Psoas muscle (tissue), 7 donors: ENCODE measurements at regions not wholly inside any gene's neighbourhood (a gene's known extent, or its start where the extent isn't known, plus 50 kb on each side); places are given as distances from the start of the nearest gene placed in this dataset.

Experiments
- ATAC-seq, 4 donors: fragments of 200-7000 bp; cut with Tn5 transposase; one replicate each; pipeline ENCODE4 v1.9.1; 2020; ENCODE audit warnings: moderate library complexity in 3 of 4, mild to moderate bottlenecking in 2 of 4
- DNase-seq, 2 donors: peaks; one replicate each; pipeline ENCODE4 v3.0.0-alpha.2; 2020
- H3K27ac ChIP-seq: fragments of 200-600 bp; one replicate; pipeline ENCODE4 v1.8.0; 2022
- H3K27me3 ChIP-seq, 3 donors: fragments of 200-600 bp in 1 of 3; one replicate each; pipeline versions ENCODE4 v1.6.1 to v1.8.0; 2013 to 2022; ENCODE audit warnings: low read length in 2 of 3, mild to moderate bottlenecking in 2 of 3, moderate library complexity in 1 of 3; ENCODE audit not compliant: insufficient read depth in 3 of 3
- H3K36me3 ChIP-seq, 2 donors: fragments of 200-600 bp in 1 of 2; one replicate each; pipeline versions ENCODE4 v1.6.1 to v1.8.0; 2013 to 2022; ENCODE audit warnings: low read depth in 1 of 2, mild to moderate bottlenecking in 1 of 2, moderate library complexity in 1 of 2; ENCODE audit not compliant: insufficient read depth in 1 of 2
- H3K4me1 ChIP-seq: fragments of 200-600 bp; one replicate; pipeline ENCODE4 v1.8.0; 2022
- H3K4me3 ChIP-seq: fragments of 200-600 bp; one replicate; pipeline ENCODE4 v1.8.0; 2022; ENCODE audit warnings: mild to moderate bottlenecking
- H3K9me3 ChIP-seq: fragments of 200-600 bp; one replicate; pipeline ENCODE4 v1.8.0; 2022
- CTCF ChIP-seq: fragments of 200-600 bp; IDR thresholded peaks from one replicate; pipeline ENCODE4 v1.8.0; 2022; ENCODE audit warnings: antibody characterized with exemption
- WGBS, 3 donors: extraction: QIAGEN DNeasy Blood & Tissue Kit; methylation state at CpG; one replicate each; pipeline versions ENCODE4 v1.1.6 to v1.1.7; 2013; 5-methylcytosine and 5-hydroxymethylcytosine counted together
- intact Hi-C, 2 donors: fragments of 100-400 bp; cut with DNase I; formaldehyde crosslinking; loops; one replicate each; pipeline versions ENCODE4 v1.11.0 to v1.14.2; 2022
- donor health status: healthy with polysubstance abuse.
- donor health status: DM: no; HTN: no; CAD: no; lungs with moderate emphysema.
- donor health status: Bipolar disorder and iron deficiency.
- donor health status: healthy.
- donor health status: DM: yes; HTN: yes; CAD: no.
- donor health status: DM: no; HTN: no; CAD: no.
- donor health status: DM: yes; HTN: yes; CAD: no.

- no peaks in the 10 kb centered on the region for H3K4me1 ChIP-seq
- DNase-seq (no peak), ATAC-seq (no peak)
- no peaks in the 10 kb centered on the region for H3K36me3 ChIP-seq
- H3K4me3 ChIP-seq = no peak overlapping the region
- H3K27ac ChIP-seq = no peak overlapping the region
- no peaks in the 10 kb centered on the region for H3K27me3 ChIP-seq
- intact Hi-C loops = no loop called here
- TF ChIP-seq CTCF = no peak
- no peaks in the 10 kb centered on the region for H3K9me3 ChIP-seq
- 88 to 95% (median 88%) methylated on average over 5 of the region's 5 CpGs for WGBS, 3 donors
Observed at GRCh38 chr7:9026121-9026520, 592.7 kb downstream of the NXPH1 start.

DNA sequence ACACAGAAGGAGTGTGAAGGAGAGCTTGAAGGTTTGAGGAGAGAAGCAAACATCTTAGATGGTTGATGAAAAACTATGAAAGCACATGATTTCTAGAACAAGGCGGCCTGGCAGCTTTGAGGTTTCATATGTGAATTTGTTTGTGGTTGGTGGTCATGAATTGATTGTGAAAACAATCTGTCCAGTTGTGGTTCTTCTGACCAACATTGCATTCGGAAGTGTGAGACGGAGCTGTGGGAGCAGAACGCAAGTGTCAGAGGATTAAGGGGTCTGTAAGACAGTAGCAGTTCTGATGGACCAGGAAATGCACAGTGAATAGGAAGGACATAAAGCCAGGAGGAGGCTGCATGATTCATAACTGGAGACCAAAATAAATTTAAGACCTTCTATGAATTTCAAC is 594.6 kb downstream of the NXPH1 start:
- no peak for TF ChIP-seq CTCF
- no peaks in the 10 kb centered on the region for H3K4me1 ChIP-seq
- 84 to 88% (median 85%) methylated on average over 4 of the region's 4 CpGs for WGBS, 3 donors
- H3K27me3 ChIP-seq = no peaks in the 10 kb centered on the region
- H3K36me3 ChIP-seq = no peaks in the 10 kb centered on the region
- DNase-seq (no peak), ATAC-seq (no peak)
- no peak overlapping the region for H3K27ac ChIP-seq
- no peaks in the 10 kb centered on the region for H3K9me3 ChIP-seq
- H3K4me3 ChIP-seq = no peak overlapping the region
- intact Hi-C loops = no loop called here

- TF ChIP-seq CTCF = no peak
- 80 to 86% (median 80%) methylated on average over 9 of the region's 9 CpGs for WGBS, 3 donors
- no peak overlapping the region for H3K4me3 ChIP-seq
Observed at GRCh38 chr7:9029681-9030530, 596.5 kb downstream of the NXPH1 start.

DNA sequence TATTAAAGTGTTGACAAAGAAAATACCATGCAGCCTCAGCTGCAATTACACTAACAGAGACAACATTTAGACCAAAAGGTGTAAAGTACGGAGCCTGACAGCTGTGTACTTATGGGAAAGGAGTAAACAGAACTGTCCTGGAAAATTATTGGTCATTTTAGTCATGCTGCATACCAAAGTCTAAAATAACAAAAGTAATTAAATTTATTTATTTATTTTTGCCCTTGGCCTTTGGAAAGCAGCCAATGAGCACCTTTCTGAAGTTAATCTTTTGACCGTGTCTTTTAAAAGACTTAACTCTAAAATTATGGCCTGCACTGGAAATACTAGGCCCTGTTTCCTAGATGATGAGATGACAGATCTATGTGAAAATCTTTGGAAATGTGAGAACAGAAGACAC is 597.6 kb downstream of the NXPH1 start:
- Histone ChIP-seq H3K36me3 (no peaks in the 10 kb centered on the region), H3K4me3 (no peak overlapping the region), H3K4me1 (no peaks in the 10 kb centered on the region), H3K9me3 (no peaks in the 10 kb centered on the region), H3K27ac (no peak overlapping the region), H3K27me3 (no peaks in the 10 kb centered on the region)
- TF ChIP-seq CTCF = no peak
- ATAC-seq (no peak), DNase-seq (no peak)
- intact Hi-C loops = no loop called here
- WGBS, 3 donors = 29 to 36% (median 32%) methylated on average over 2 of the region's 2 CpGs

More at GRCh38 chr7:9029681-9030530, 596.5 kb downstream of the NXPH1 start:
- intact Hi-C loops = no loop called here
- H3K36me3 ChIP-seq = no peaks in the 10 kb centered on the region
- ATAC-seq = no peak
- H3K4me1 ChIP-seq = no peaks in the 10 kb centered on the region
- no peak overlapping the region for H3K27ac ChIP-seq
- no peaks in the 10 kb centered on the region for H3K9me3 ChIP-seq
- no peak for DNase-seq
- no peaks in the 10 kb centered on the region for H3K27me3 ChIP-seq

- no peak for DNase-seq
- no peak for TF ChIP-seq CTCF
- H3K36me3 ChIP-seq = no peaks in the 10 kb centered on the region
- no peaks in the 10 kb centered on the region for H3K4me1 ChIP-seq
- H3K4me3 ChIP-seq = no peak overlapping the region
- H3K27me3 ChIP-seq = no peaks in the 10 kb centered on the region
- intact Hi-C loops = no loop called here
- ATAC-seq = no peak
- WGBS, 3 donors = 49 to 58% (median 51%) methylated on average over 4 of the region's 4 CpGs
- H3K9me3 ChIP-seq = no peaks in the 10 kb centered on the region
- H3K27ac ChIP-seq = no peak overlapping the region
Observed at GRCh38 chr7:9031386-9031785, 598.0 kb downstream of the NXPH1 start.
